ENCODE measurements at regions not wholly inside any gene's neighbourhood (a gene's known extent, or its start where the extent isn't known, plus 50 kb on each side); places are given as distances from the start of the nearest gene placed in this dataset.

DNA sequence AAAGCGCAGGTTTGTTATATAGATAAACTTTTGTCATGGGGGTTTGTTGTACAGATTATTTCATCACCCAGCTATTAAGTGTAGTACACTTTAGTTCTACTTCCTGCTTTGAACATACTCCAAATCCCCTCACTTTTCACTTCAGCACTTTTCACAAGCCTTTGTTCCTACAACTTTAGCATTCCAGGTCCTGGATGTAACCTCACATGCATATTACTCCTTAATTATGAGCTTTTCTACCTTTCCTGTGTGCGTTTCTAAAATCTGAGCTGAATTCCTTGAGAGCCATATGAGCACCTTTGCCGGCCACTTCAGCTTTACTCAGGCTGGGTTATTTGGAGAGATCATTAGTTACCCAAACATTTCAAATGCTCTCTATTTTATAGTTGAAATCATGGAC, 179.2 kb upstream of the TNFAIP3 start:
- TF ChIP-seq, protein P1, sequence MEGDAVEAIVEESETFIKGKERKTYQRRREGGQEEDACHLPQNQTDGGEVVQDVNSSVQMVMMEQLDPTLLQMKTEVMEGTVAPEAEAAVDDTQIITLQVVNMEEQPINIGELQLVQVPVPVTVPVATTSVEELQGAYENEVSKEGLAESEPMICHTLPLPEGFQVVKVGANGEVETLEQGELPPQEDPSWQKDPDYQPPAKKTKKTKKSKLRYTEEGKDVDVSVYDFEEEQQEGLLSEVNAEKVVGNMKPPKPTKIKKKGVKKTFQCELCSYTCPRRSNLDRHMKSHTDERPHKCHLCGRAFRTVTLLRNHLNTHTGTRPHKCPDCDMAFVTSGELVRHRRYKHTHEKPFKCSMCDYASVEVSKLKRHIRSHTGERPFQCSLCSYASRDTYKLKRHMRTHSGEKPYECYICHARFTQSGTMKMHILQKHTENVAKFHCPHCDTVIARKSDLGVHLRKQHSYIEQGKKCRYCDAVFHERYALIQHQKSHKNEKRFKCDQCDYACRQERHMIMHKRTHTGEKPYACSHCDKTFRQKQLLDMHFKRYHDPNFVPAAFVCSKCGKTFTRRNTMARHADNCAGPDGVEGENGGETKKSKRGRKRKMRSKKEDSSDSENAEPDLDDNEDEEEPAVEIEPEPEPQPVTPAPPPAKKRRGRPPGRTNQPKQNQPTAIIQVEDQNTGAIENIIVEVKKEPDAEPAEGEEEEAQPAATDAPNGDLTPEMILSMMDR (IDR thresholded peaks at IDR 0.05 in 4 of 5, conservative IDR thresholded peaks at IDR 0.05 in 1 of 5): no peak
- TF ChIP-seq POLR2A (IDR thresholded peaks at IDR 0.05): no peak
